ENCODE measurements at regions not wholly inside any gene's neighbourhood (a gene's known extent, or its start where the extent isn't known, plus 50 kb on each side); places are given as distances from the start of the nearest gene placed in this dataset.

DNA sequence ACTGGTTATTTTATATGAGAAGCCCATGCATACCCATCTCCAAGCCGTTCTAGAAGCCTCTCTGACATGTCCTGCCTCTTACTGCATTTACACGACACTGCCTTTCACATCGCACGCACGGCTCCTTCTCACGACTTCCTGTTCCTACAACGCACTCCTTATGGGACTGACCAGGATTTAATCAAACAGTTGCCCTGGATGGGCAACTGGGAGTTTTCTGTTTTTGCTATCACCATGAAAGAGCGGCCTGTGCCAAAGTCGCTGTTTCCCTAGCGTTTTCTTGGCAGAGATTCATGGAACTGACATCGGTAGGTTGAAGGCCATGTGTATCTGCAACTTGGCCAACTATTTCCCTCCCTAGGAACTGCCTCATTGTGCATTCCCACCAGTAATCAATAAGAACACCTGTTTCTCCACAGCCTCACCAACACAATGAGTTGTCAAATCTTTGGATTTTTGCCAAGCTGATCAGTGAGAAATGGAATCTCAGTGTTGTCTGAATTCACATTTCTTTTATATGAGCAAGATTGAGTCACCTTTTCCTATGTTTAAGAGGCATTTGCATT lies 97.2 kb upstream of the OTOS start:
- H3K27me3 ChIP-seq: no peaks in the 10 kb centered on the region
- peak; percentile 62 to 85 (median 71) for DNase-seq
- H3K27ac ChIP-seq: peak overlapping the region; percentile 43 to 59 (median 48)
- TF ChIP-seq CTCF (IDR thresholded peaks at IDR 0.05): no peak
- no peak for TF ChIP-seq POLR2A (IDR thresholded peaks at IDR 0.05)
- peak in 3 of 4 donors; percentile 10 to 33 (median 20) for ATAC-seq
- no peaks in the 10 kb centered on the region for H3K9me3 ChIP-seq
- H3K4me3 ChIP-seq: no peak overlapping the region
- peaks cover 0 to 18% (median 4%) of the 10 kb centered on the region in 4 donors for H3K4me1 ChIP-seq
- intact Hi-C loops (cut with DNase I): no loop called here
- no peaks in the 10 kb centered on the region for H3K36me3 ChIP-seq
- 5% methylated on average over 10 of the region's 11 CpGs for WGBS (ENCODE audit: insufficient coverage, low coverage, low lambda C conversion rate, missing lambda C conversion rate)

DNA sequence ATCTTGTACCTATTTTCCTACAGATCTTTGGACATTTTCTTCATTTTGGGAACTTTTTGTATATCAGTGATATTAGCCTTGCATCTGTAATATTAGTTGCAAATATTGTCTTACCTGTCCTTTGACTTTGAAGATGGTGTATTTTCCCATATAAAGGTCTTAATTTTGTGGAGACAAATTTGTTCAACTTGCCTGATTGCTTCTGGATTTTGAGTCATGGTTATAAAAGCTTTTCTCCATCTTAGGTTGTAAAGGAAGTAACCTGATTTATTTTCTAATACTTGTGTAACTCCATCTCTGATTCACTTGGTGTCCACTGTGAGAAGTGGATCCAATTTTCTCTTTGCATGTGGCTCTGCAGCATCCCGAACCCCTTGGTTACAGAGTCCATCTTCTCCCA lies 97.7 kb upstream of the OTOS start:
- intact Hi-C loops (cut with DNase I): no loop called here
- no peaks in the 10 kb centered on the region for H3K27me3 ChIP-seq
- ATAC-seq (no peak), DNase-seq (no peak)
- H3K4me1 ChIP-seq: peaks cover 0 to 17% (median 4%) of the 10 kb centered on the region in 4 donors
- 60% methylated on average over 1 of the region's 1 CpG for WGBS (ENCODE audit: insufficient coverage, low coverage, low lambda C conversion rate, missing lambda C conversion rate)
- H3K36me3 ChIP-seq: no peaks in the 10 kb centered on the region
- no peak overlapping the region for H3K27ac ChIP-seq
- no peak overlapping the region for H3K4me3 ChIP-seq
- TF ChIP-seq POLR2A (IDR thresholded peaks at IDR 0.05) (no peak), CTCF (IDR thresholded peaks at IDR 0.05) (no peak)
- H3K9me3 ChIP-seq: no peaks in the 10 kb centered on the region

- 59% methylated on average over 1 of the region's 1 CpG for WGBS (ENCODE audit: insufficient coverage, low coverage, low lambda C conversion rate, missing lambda C conversion rate)
- peak in 1 of 3 donors; percentile 22 for DNase-seq
These were observed 98.3 kb upstream of the OTOS start for GRCh38 chr2:240238786-240239185.

DNA sequence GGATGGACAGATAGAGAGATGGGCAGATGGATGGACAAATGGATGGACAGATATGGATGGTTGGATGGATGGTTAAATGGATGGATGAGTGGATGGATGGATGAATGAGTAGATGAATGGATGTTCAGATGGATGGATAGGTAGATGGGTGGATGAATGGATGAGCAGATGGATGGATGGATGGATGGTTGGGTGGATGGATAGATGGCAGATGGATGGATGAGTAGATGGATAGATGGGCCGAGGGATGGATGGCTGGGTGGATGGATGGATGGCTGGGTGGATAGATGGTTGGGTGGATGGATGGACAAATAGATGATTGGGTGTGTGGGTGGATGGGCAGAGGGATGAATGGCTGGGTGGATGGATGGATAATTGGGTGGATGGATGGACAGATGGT lies 98.9 kb upstream of the OTOS start:
- Histone ChIP-seq H3K27me3 (no peaks in the 10 kb centered on the region), H3K4me3 (no peak overlapping the region), H3K36me3 (no peaks in the 10 kb centered on the region), H3K27ac (no peak overlapping the region), H3K4me1 (peaks cover 0 to 12% (median 4%) of the 10 kb centered on the region in 4 donors), H3K9me3 (no peaks in the 10 kb centered on the region)
- TF ChIP-seq CTCF (IDR thresholded peaks at IDR 0.05) (no peak), POLR2A (IDR thresholded peaks at IDR 0.05) (no peak)
- intact Hi-C loops (cut with DNase I): no loop called here
- ATAC-seq (no peak), DNase-seq (peak in 1 of 3 donors; percentile 18)
- WGBS (ENCODE audit: insufficient coverage, low coverage, low lambda C conversion rate, missing lambda C conversion rate): 30% methylated on average over 1 of the region's 1 CpG

More at GRCh38 chr2:240238786-240239185, 98.3 kb upstream of the OTOS start:
- TF ChIP-seq CTCF (IDR thresholded peaks at IDR 0.05): no peak
- TF ChIP-seq POLR2A (IDR thresholded peaks at IDR 0.05): no peak
- Histone ChIP-seq H3K4me1 (peaks cover 0 to 17% (median 4%) of the 10 kb centered on the region in 4 donors), H3K9me3 (no peaks in the 10 kb centered on the region), H3K36me3 (no peaks in the 10 kb centered on the region), H3K4me3 (no peak overlapping the region), H3K27me3 (no peaks in the 10 kb centered on the region), H3K27ac (no peak overlapping the region)
- no peak for ATAC-seq
- intact Hi-C loops (cut with DNase I): no loop called here

Data from right lobe of liver (tissue), 6 donors.